Transverse colon (tissue), 4 donors: ENCODE measurements at regions not wholly inside any gene's neighbourhood (a gene's known extent, or its start where the extent isn't known, plus 50 kb on each side); places are given as distances from the start of the nearest gene placed in this dataset.

Experiments
- DNase-seq: peaks from one replicate; pipeline ENCODE4 v3.0.0-alpha.2; 2019
- H3K27ac ChIP-seq, 4 donors: fragments of 200-600 bp; sonication (generic); 2 replicates each; pipeline ENCODE4 v1.5.1; 2016 to 2018; ENCODE audit warnings: inconsistent platforms in 4 of 4
- H3K27me3 ChIP-seq: fragments of 200-600 bp; sonication (generic); 2 replicates; pipeline ENCODE4 v1.5.1; 2017; ENCODE audit warnings: inconsistent platforms
- H3K36me3 ChIP-seq, 4 donors: fragments of 200-600 bp; sonication (generic); 2 replicates each; pipeline ENCODE4 v1.5.1; 2017 to 2019; ENCODE audit warnings: inconsistent platforms in 4 of 4
- H3K4me1 ChIP-seq, 4 donors: fragments of 200-600 bp; sonication (generic); 2 replicates each; pipeline ENCODE4 v1.5.1; 2017 to 2020; ENCODE audit warnings: inconsistent platforms in 4 of 4
- H3K4me3 ChIP-seq, 4 donors: fragments of 200-600 bp; sonication (generic); 1 replicate in 1 of 4; 2 replicates in 3 of 4; pipeline versions ENCODE4 v1.5.1 to v1.6.1; 2017 to 2019; ENCODE audit warnings: inconsistent platforms in 4 of 4
- H3K9me3 ChIP-seq, 2 donors: fragments of 200-600 bp; sonication (generic); 2 replicates each; pipeline ENCODE4 v1.5.1; 2017 to 2019; ENCODE audit warnings: inconsistent platforms in 2 of 2
- EP300 ChIP-seq: sonication (generic); formaldehyde crosslinking; IDR thresholded peaks from one replicate; pipeline ENCODE4 v1.6.1; 2017; ENCODE audit warnings: antibody characterized with exemption, low read depth
- POLR2A ChIP-seq: fragments of 450-650 bp; IDR thresholded peaks from one replicate; pipeline ENCODE4 v1.6.1; 2016; ENCODE audit warnings: antibody characterized with exemption, mild to moderate bottlenecking, moderate library complexity
- POLR2AphosphoS5 ChIP-seq, 3 donors: sonication (generic); formaldehyde crosslinking; IDR thresholded peaks; one replicate each; pipeline ENCODE4 v1.6.1; 2016; ENCODE audit warnings: antibody characterized with exemption in 3 of 3
- WGBS, 2 donors: methylation state at CpG; one replicate each; pipeline ENCODE4 v1.1.5; 2018; ENCODE audit warnings: low coverage in 1 of 2; 5-methylcytosine and 5-hydroxymethylcytosine counted together
- in situ Hi-C, 4 donors: fragments of 200-750 bp; cut with MboI; loops; one replicate each; pipeline versions ENCODE4 v1.15.0 to v1.15.1; 2017; ENCODE audit warnings: low sequenced_read_pairs in 3 of 4, low pct_ligation_motif_present in 1 of 4, low pct_unique_long_range_greater_than_20kb in 1 of 4
- intact Hi-C: fragments of 100-400 bp; cut with DNase I; formaldehyde crosslinking; loops from one replicate; pipeline ENCODE4 v1.15.1; 2023; ENCODE audit warnings: low total_unique reads
- TF ChIP-seq, protein P1 (sequence below), 5 experiments: fragments of 200-600 bp in 3 of 5; fragments of 450-650 bp in 2 of 5; sonication (generic) in 3 of 5; IDR thresholded peaks; 1 replicate in 2 of 5; 2 replicates in 3 of 5; pipeline ENCODE4 v1.5.1; 2016 to 2017; ENCODE audit warnings: antibody characterized with exemption in 5 of 5, inconsistent platforms in 3 of 5, mild to moderate bottlenecking in 2 of 5, moderate library complexity in 1 of 5

DNA sequence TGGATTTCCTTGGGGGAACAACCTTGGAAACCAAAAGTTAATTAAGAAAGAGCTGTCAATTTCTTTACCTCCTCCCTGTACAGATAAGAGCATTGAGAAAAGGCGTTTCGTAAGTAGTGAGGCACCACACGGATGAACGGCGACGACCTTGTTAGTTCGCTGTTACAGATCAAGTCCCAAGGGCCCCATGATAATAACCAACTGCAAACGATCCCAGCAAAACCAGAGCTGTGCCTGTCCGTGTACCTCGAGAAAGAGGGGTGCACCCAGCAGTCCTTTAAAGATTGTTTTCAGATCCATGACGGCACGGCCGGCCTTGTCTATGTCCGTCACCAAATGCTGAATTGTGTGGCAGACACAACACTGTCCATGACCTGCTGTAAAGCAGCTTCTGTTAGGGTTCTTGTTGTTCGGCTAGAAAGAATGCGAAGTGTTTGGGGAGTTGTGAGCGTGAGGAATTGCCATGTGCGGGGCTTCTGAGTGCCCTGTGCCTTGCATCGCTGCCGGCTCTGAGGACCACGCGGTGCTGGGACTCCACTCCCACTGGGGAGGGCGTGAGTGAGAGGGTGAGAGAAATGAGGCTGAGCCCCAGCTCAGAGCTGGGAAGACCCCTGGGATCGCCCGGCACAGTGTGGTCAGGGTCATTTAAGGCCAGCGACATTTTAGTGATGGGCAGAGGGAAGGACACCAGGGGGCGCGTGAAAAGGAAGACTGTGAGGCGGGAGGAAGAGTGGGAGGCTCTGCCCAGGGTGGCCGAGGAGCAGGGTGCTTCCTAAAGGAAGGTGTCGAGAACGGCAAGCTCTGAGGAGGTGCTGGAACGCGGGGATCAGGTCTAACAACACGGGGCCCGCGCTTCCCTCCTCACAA is 136.8 kb upstream of the RPS6KA2 start:
- WGBS, 2 donors: 84 to 91% methylated on average over 15 to 37 of the region's 37 CpGs
- Histone ChIP-seq H3K4me1 (no peaks in the 10 kb centered on the region), H3K36me3 (no peaks in the 10 kb centered on the region), H3K4me3 (no peak overlapping the region), H3K9me3 (no peaks in the 10 kb centered on the region), H3K27me3 (peaks cover 4% of the 10 kb centered on the region), H3K27ac (no peak overlapping the region)
- no peak for DNase-seq
- intact Hi-C loops (no loop called here), in situ Hi-C loops (loop anchor here in 2 of 4 donors (25.0 kb wide), 1 partner anchor 373 kb away; no protein-coding TSS in a partner anchor)
- TF ChIP-seq, protein P1, sequence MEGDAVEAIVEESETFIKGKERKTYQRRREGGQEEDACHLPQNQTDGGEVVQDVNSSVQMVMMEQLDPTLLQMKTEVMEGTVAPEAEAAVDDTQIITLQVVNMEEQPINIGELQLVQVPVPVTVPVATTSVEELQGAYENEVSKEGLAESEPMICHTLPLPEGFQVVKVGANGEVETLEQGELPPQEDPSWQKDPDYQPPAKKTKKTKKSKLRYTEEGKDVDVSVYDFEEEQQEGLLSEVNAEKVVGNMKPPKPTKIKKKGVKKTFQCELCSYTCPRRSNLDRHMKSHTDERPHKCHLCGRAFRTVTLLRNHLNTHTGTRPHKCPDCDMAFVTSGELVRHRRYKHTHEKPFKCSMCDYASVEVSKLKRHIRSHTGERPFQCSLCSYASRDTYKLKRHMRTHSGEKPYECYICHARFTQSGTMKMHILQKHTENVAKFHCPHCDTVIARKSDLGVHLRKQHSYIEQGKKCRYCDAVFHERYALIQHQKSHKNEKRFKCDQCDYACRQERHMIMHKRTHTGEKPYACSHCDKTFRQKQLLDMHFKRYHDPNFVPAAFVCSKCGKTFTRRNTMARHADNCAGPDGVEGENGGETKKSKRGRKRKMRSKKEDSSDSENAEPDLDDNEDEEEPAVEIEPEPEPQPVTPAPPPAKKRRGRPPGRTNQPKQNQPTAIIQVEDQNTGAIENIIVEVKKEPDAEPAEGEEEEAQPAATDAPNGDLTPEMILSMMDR (IDR thresholded peaks at IDR 0.05): no peak
- no peak for TF ChIP-seq EP300
- no peak for TF ChIP-seq POLR2A
- TF ChIP-seq POLR2AphosphoS5 (IDR thresholded peaks at IDR 0.05): no peak

DNA sequence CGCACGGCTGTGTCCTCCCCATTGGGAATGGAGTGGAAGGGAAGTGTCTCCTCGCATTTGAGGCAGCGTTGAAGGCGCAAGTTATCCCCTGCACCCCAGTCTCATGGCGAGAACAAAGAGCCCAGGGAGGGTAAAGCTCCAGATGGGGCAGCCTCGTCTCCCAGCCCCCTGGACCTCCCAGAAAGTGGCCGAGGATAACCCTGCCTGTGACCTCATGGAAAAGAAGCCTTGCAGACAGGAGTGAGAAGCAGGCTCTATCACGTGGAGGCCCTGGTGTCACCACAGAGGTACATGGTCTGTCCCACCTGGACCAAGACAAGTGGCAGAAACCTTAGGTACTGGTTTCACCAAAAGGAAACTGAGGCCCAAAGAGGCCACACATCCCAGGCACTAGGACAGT is 134.8 kb upstream of the RPS6KA2 start:
- in situ Hi-C loops (loop anchor here in 2 of 4 donors (25.0 kb wide), 1 partner anchor 376 kb away; no protein-coding TSS in a partner anchor), intact Hi-C loops (no loop called here)
- Histone ChIP-seq H3K36me3 (no peaks in the 10 kb centered on the region), H3K27me3 (peaks cover 22% of the 10 kb centered on the region), H3K4me3 (no peak overlapping the region), H3K4me1 (peaks cover 0 to 6% (median 0%) of the 10 kb centered on the region in 4 donors), H3K27ac (no peak overlapping the region), H3K9me3 (no peaks in the 10 kb centered on the region)
- TF ChIP-seq, protein P1 (IDR thresholded peaks at IDR 0.05): no peak
- TF ChIP-seq POLR2A (no peak), EP300 (no peak), POLR2AphosphoS5 (IDR thresholded peaks at IDR 0.05) (no peak)
- WGBS, 2 donors: 84 to 91% methylated on average over 7 to 9 of the region's 9 CpGs
- DNase-seq: no peak

DNA sequence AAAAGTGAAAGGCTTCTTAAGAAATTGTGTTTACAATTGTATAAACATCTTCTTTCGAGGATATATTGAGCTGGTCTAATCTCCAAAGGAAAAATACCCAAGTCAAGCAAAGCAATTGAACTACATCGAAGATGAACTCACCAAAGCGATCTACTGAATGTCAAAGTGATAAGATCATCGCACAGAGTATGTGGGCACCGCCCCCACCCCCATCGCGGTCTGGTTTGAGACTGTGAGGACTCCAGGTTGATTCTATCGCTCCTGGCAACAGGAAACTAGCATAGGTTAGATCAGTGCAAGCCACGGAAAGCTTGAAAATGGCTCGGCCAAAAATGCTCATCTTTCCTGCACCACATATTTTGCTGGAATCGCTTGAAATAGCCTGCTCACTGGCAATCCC is 133.2 kb upstream of the RPS6KA2 start:
- TF ChIP-seq, protein P1 (IDR thresholded peaks at IDR 0.05): no peak
- TF ChIP-seq EP300: no peak
- no peak for TF ChIP-seq POLR2A
- no peak for TF ChIP-seq POLR2AphosphoS5 (IDR thresholded peaks at IDR 0.05)
- 83 to 85% methylated on average over 8 to 11 of the region's 11 CpGs for WGBS, 2 donors
- peaks cover 0 to 6% (median 0%) of the 10 kb centered on the region in 4 donors for H3K4me1 ChIP-seq
- no peak overlapping the region for H3K4me3 ChIP-seq
- in situ Hi-C loops (loop anchor here in 2 of 4 donors (25.0 kb wide), 1 partner anchor 377 kb away; no protein-coding TSS in a partner anchor), intact Hi-C loops (no loop called here)
- no peak overlapping the region for H3K27ac ChIP-seq
- no peak for DNase-seq
- no peaks in the 10 kb centered on the region for H3K36me3 ChIP-seq
- peaks cover 32% of the 10 kb centered on the region for H3K27me3 ChIP-seq
- H3K9me3 ChIP-seq: no peaks in the 10 kb centered on the region

DNA sequence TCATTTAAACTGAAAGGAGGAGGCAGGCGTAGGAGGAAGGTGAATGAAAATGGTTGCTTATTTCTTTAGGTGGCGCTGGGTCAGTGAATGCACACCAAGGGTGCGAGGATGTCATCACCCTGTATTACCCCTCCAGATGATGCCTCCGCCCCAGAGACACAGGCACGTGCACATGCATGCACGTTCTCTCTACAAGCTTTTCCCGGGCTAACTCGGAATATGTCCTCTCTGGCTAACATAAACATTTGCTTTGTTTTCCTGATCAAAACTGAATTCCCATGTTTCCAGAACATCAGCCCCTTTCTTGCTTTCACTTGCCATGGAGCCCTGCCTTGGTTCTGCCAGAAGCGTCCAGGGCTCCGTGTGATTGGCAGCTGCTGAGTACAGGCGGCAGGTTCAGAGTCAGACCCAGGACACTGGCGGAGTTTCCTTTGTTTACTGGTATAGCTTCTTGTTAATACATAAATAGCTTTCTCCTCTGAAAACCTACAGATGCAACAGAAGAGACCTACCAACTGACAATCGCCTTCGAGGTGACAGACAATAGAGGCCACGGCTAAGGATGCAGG is 131.2 kb upstream of the RPS6KA2 start:
- no peak overlapping the region for H3K4me3 ChIP-seq
- TF ChIP-seq, protein P1 (IDR thresholded peaks at IDR 0.05): no peak
- no peak for TF ChIP-seq POLR2A
- no peak for TF ChIP-seq EP300
- TF ChIP-seq POLR2AphosphoS5 (IDR thresholded peaks at IDR 0.05): no peak
- DNase-seq: no peak
- WGBS, 2 donors: 47 to 55% methylated on average over 11 to 15 of the region's 15 CpGs
- H3K27ac ChIP-seq: no peak overlapping the region
- peaks cover 0 to 6% (median 0%) of the 10 kb centered on the region in 4 donors for H3K4me1 ChIP-seq
- in situ Hi-C loops: loop anchor here in 2 of 4 donors (25.0 kb wide), 1 partner anchor 379 kb away; no protein-coding TSS in a partner anchor
- H3K27me3 ChIP-seq: peaks cover 32% of the 10 kb centered on the region
- intact Hi-C loops: no loop called here
- no peaks in the 10 kb centered on the region for H3K9me3 ChIP-seq
- H3K36me3 ChIP-seq: no peaks in the 10 kb centered on the region
